D721Med (cell line): ENCODE measurements at regions not wholly inside any gene's neighbourhood (a gene's known extent, or its start where the extent isn't known, plus 50 kb on each side); places are given as distances from the start of the nearest gene placed in this dataset.

Experiments used
- DNase-seq: peaks from one replicate; pipeline ENCODE4 v3.0.0; 2011; ENCODE audit warnings: low spot score; ENCODE audit not compliant: insufficient read length
- FAIRE-seq: peaks from 2 replicates; lab custom pipeline; 2011; peaks lifted over from hg19 to GRCh38; lab: Jason Lieb, UNC
- CTCF ChIP-seq: IDR thresholded peaks from 2 replicates; pipeline ENCODE4 v1.5.1; 2012; ENCODE audit warnings: mild to moderate bottlenecking, control low read depth; ENCODE audit not compliant: insufficient read depth; ENCODE audit errors: missing control alignments

- no peak for TF ChIP-seq CTCF
- no peak for DNase-seq
- FAIRE-seq, result no peak
Observed at GRCh38 chr12:24759155-24759554, 189.7 kb downstream of the BCAT1 start.

- DNase-seq (no peak), FAIRE-seq (no peak)
- TF ChIP-seq CTCF, result no peak
Observed at GRCh38 chr12:24756479-24757024, 192.3 kb downstream of the BCAT1 start.

- no peak for TF ChIP-seq CTCF
- DNase-seq (no peak), FAIRE-seq (no peak)
Observed at GRCh38 chr12:24754690-24755638, 193.9 kb downstream of the BCAT1 start.

- DNase-seq, result no peak
- no peak for TF ChIP-seq CTCF
- no peak for FAIRE-seq
Observed at GRCh38 chr12:24752763-24753462, 196.0 kb downstream of the BCAT1 start.

- DNase-seq, result no peak
- TF ChIP-seq CTCF, result no peak
- no peak for FAIRE-seq
Observed at GRCh38 chr12:24751181-24751580, 197.7 kb downstream of the BCAT1 start.

- TF ChIP-seq CTCF, result no peak
- DNase-seq (no peak), FAIRE-seq (no peak)
Observed at GRCh38 chr12:24750263-24750662, 198.6 kb downstream of the BCAT1 start.

GRCh38 chr12:24749171-24749570, 199.7 kb downstream of the BCAT1 start:
- no peak for TF ChIP-seq CTCF
- FAIRE-seq (no peak), DNase-seq (no peak)
